OCI-LY3 (cell line): ENCODE measurements at regions not wholly inside any gene's neighbourhood (a gene's known extent, or its start where the extent isn't known, plus 50 kb on each side); places are given as distances from the start of the nearest gene placed in this dataset.

Experiments used
- H2AFZ ChIP-seq: fragments of 200-600, 300-600 bp; shearing (Covaris generic); 2 replicates; pipeline ENCODE4 v1.6.0; 2014; ENCODE audit warnings: antibody characterized with exemption, low read depth, low read length
- H3K27ac ChIP-seq: fragments of 200-600, 300-600 bp; sonication (generic); 2 replicates; pipeline ENCODE4 v1.5.1; 2014; ENCODE audit warnings: mild to moderate bottlenecking, low read length, moderate library complexity, mixed read lengths
- H3K27me3 ChIP-seq: fragments of 200-600, 300-600 bp; sonication (generic); 2 replicates; pipeline ENCODE4 v1.6.1; 2014; ENCODE audit warnings: low read depth, low read length, mixed read lengths
- H3K36me3 ChIP-seq: fragments of 200-600, 300-600 bp; sonication (generic); replicated peaks from 2 replicates; pipeline ENCODE3; 2014; ENCODE audit warnings: low read depth, low read length, mixed read lengths
- H3K4me1 ChIP-seq: fragments of 300-600, 200-600 bp; sonication (generic); 2 replicates; pipeline ENCODE4 v1.6.1; 2014; ENCODE audit warnings: low read length, mixed read lengths
- H3K4me2 ChIP-seq: fragments of 200-600, 300-600 bp; sonication (generic); 2 replicates; pipeline ENCODE4 v1.6.1; 2014; ENCODE audit warnings: low read length, mixed read lengths
- H3K4me3 ChIP-seq: fragments of 300-600, 200-600 bp; sonication (generic); 2 replicates; pipeline ENCODE4 v1.5.1; 2014; ENCODE audit warnings: antibody characterized with exemption, mild to moderate bottlenecking, low read length, moderate library complexity
- H3K79me2 ChIP-seq: fragments of 300-600, 200-600 bp; shearing (Covaris generic); 2 replicates; pipeline ENCODE4 v1.6.1; 2014; ENCODE audit warnings: mild to moderate bottlenecking, low read length, mixed read lengths
- H3K9ac ChIP-seq: fragments of 300-600, 200-600 bp; shearing (Covaris generic); 2 replicates; pipeline ENCODE4 v1.6.0; 2014; ENCODE audit warnings: mild to moderate bottlenecking, low read length, moderate library complexity
- H3K9me3 ChIP-seq: fragments of 200-600, 300-600 bp; shearing (Covaris generic); 2 replicates; pipeline ENCODE4 v1.6.1; 2014; ENCODE audit warnings: low read length, mixed read lengths; ENCODE audit not compliant: insufficient read depth
- H4K20me1 ChIP-seq: fragments of 200-600, 300-600 bp; sonication (generic); 2 replicates; pipeline ENCODE4 v1.6.1; 2016; ENCODE audit warnings: low read length, mixed read lengths; ENCODE audit not compliant: insufficient read depth
- EZH2phosphoT487 ChIP-seq: fragments of 200-600 bp; shearing (Covaris generic); IDR thresholded peaks from 2 replicates; pipeline ENCODE4 v1.6.1; 2018; ENCODE audit warnings: antibody characterized with exemption, mixed run types, low read depth
- TF ChIP-seq, protein P1 (sequence below): fragments of 200-600, 300-600 bp; sonication (generic); IDR thresholded peaks from 2 replicates; pipeline ENCODE4 v1.5.1; 2014; ENCODE audit warnings: antibody characterized with exemption, low read length, low read depth

- Histone ChIP-seq H3K4me3 (no peak overlapping the region), H2AFZ (no peak overlapping the region), H3K36me3 (no peaks in the 10 kb centered on the region), H3K9ac (no peak overlapping the region), H3K27me3 (no peaks in the 10 kb centered on the region), H3K79me2 (no peaks in the 10 kb centered on the region), H3K4me2 (no peak overlapping the region), H4K20me1 (no peaks in the 10 kb centered on the region), H3K27ac (no peak overlapping the region), H3K9me3 (no peaks in the 10 kb centered on the region), H3K4me1 (peaks cover 10% of the 10 kb centered on the region)
- TF ChIP-seq, protein P1, sequence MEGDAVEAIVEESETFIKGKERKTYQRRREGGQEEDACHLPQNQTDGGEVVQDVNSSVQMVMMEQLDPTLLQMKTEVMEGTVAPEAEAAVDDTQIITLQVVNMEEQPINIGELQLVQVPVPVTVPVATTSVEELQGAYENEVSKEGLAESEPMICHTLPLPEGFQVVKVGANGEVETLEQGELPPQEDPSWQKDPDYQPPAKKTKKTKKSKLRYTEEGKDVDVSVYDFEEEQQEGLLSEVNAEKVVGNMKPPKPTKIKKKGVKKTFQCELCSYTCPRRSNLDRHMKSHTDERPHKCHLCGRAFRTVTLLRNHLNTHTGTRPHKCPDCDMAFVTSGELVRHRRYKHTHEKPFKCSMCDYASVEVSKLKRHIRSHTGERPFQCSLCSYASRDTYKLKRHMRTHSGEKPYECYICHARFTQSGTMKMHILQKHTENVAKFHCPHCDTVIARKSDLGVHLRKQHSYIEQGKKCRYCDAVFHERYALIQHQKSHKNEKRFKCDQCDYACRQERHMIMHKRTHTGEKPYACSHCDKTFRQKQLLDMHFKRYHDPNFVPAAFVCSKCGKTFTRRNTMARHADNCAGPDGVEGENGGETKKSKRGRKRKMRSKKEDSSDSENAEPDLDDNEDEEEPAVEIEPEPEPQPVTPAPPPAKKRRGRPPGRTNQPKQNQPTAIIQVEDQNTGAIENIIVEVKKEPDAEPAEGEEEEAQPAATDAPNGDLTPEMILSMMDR, result no peak
- no peak for TF ChIP-seq EZH2phosphoT487
These were observed 105.0 kb upstream of the DNAJC10 start for GRCh38 chr2:182611009-182611408.

DNA sequence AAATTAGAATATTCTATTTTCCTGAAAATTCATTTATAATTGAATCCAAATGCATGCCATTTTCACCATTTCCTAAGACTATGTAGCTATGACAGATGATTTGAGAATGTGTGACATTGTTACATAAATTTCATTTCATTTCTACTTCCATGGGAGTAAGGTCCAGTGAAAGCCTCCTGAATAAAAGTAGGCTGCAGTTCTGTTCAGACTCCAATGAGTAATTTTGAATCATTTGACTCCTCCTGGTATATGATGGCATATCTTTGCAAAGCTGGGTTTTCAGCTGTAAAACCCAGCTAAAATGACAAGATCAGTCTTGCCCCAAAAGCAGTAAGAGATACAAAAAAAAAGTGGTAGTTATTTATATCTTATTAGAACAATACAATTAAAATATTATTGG lies 101.0 kb upstream of the DNAJC10 start:
- Histone ChIP-seq H4K20me1 (no peaks in the 10 kb centered on the region), H3K27me3 (no peaks in the 10 kb centered on the region), H3K79me2 (no peaks in the 10 kb centered on the region), H3K9me3 (no peaks in the 10 kb centered on the region), H3K4me1 (no peaks in the 10 kb centered on the region), H3K27ac (no peak overlapping the region), H3K9ac (no peak overlapping the region), H2AFZ (no peak overlapping the region), H3K4me3 (no peak overlapping the region), H3K4me2 (no peak overlapping the region), H3K36me3 (no peaks in the 10 kb centered on the region)
- TF ChIP-seq, protein P1, result no peak
- no peak for TF ChIP-seq EZH2phosphoT487

DNA sequence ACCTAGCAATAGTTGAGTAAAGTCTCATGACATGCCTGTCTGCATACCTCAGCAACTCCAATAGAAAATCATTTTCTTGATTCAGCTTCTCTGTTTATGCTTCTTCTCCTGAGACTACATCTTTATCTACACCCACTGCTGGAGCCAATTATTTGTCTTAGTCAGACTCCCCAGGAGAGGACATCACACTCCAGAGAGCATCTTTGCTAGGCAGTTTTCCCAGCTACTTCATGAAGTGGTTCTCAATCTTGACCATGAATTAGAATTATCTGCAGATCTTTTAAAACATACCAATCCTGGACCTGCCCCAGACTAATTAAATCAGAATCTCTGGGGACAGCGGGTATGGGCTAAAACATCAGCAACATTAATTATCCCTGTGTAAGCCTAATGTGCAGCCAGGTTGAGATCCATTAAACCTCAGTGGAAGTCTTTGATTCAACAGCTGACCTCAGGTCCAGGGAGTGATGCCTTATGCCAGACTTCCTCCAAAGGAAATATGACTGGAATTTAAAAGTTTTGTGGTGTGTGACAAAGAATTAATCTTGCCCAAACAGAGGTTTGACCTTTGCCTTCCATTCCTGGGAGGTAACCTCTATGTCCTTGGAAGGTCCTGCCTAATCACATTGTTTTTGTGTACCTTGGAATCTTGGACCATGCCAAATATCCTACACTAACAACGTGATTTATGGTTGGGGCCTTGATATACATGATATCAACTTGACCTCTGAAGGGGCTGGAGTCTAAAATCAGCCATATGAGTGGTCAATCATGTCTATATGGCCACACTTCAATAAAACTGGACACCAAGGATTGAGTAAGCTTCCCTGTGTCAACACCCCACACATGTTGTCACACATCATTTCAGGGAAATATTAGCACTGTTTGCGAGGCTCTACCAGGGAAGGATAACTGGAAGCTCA lies 99.3 kb upstream of the DNAJC10 start:
- no peaks in the 10 kb centered on the region for H3K9me3 ChIP-seq
- H4K20me1 ChIP-seq, result no peaks in the 10 kb centered on the region
- no peaks in the 10 kb centered on the region for H3K27me3 ChIP-seq
- no peak overlapping the region for H3K4me3 ChIP-seq
- H3K4me2 ChIP-seq, result no peak overlapping the region
- H3K27ac ChIP-seq, result no peak overlapping the region
- no peaks in the 10 kb centered on the region for H3K4me1 ChIP-seq
- no peaks in the 10 kb centered on the region for H3K79me2 ChIP-seq
- H3K36me3 ChIP-seq, result no peaks in the 10 kb centered on the region
- no peak overlapping the region for H2AFZ ChIP-seq
- TF ChIP-seq EZH2phosphoT487, result no peak
- TF ChIP-seq, protein P1, result no peak
- no peak overlapping the region for H3K9ac ChIP-seq

- Histone ChIP-seq H3K4me2 (no peak overlapping the region), H3K27me3 (no peaks in the 10 kb centered on the region), H3K36me3 (no peaks in the 10 kb centered on the region), H4K20me1 (no peaks in the 10 kb centered on the region), H3K4me3 (no peak overlapping the region), H2AFZ (no peak overlapping the region), H3K4me1 (no peaks in the 10 kb centered on the region), H3K9me3 (no peaks in the 10 kb centered on the region), H3K9ac (no peak overlapping the region), H3K79me2 (no peaks in the 10 kb centered on the region), H3K27ac (no peak overlapping the region)
- no peak for TF ChIP-seq EZH2phosphoT487
These were observed 97.4 kb upstream of the DNAJC10 start for GRCh38 chr2:182618672-182619079.
